ENCODE measurements at regions not wholly inside any gene's neighbourhood (a gene's known extent, or its start where the extent isn't known, plus 50 kb on each side); places are given as distances from the start of the nearest gene placed in this dataset.

GRCh38 chr20:6635034-6635736 lies 132.3 kb upstream of the BMP2 start:
- TF ChIP-seq POLR2AphosphoS5 (IDR thresholded peaks at IDR 0.05; ENCODE audit: low read depth, low read length) (no peak), REST (IDR thresholded peaks at IDR 0.05; ENCODE audit: insufficient read depth in 1 of 2, low read depth in 2 of 2, low read length in 1 of 2) (no peak), TCF7L2 (IDR thresholded peaks at IDR 0.05; ENCODE audit: low read depth, low read length) (no peak), CTCF (IDR thresholded peaks at IDR 0.05) (no peak)
